Keratinocyte (primary cell): ENCODE measurements at regions not wholly inside any gene's neighbourhood (a gene's known extent, or its start where the extent isn't known, plus 50 kb on each side); places are given as distances from the start of the nearest gene placed in this dataset.

Experiments
- EZH2 ChIP-seq: IDR thresholded peaks from one replicate; pipeline ENCODE4 v1.6.1; 2012; ENCODE audit warnings: inconsistent platforms, mild to moderate bottlenecking, low read length, moderate library complexity
- TF ChIP-seq, protein P1 (sequence below), 3 experiments: IDR thresholded peaks in 1 of 3; conservative IDR thresholded peaks in 1 of 3; optimal IDR thresholded peaks in 1 of 3; 2 replicates in 2 of 3; 3 replicates in 1 of 3; pipeline versions ENCODE3 to v1.5.1; 2011; ENCODE audit warnings: low read length in 3 of 3, mild to moderate bottlenecking in 3 of 3, moderate library complexity in 2 of 3, control low read depth in 1 of 3, inconsistent platforms in 1 of 3; ENCODE audit not compliant: insufficient read depth in 2 of 3; ENCODE audit errors: extremely low read depth in 1 of 3

DNA sequence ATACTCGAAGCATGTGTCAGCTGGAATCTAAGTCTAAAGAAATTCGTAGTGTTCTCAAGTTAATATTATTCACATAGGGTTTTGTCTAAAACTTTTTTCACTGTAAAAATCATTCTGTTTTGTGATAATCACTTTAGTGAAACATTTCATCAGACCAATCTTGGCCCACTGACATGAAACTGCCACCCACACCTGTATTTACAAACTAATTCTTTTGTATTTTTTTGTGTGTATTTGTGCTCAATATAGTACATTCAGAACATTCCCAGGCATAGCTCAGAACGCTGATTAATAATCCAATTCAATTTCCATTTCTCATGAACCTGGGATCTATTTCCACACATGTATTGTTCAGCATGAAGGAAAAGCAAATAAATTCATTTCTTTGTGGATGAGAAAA is 191.7 kb downstream of the RASSF9 start:
- TF ChIP-seq, protein P1, sequence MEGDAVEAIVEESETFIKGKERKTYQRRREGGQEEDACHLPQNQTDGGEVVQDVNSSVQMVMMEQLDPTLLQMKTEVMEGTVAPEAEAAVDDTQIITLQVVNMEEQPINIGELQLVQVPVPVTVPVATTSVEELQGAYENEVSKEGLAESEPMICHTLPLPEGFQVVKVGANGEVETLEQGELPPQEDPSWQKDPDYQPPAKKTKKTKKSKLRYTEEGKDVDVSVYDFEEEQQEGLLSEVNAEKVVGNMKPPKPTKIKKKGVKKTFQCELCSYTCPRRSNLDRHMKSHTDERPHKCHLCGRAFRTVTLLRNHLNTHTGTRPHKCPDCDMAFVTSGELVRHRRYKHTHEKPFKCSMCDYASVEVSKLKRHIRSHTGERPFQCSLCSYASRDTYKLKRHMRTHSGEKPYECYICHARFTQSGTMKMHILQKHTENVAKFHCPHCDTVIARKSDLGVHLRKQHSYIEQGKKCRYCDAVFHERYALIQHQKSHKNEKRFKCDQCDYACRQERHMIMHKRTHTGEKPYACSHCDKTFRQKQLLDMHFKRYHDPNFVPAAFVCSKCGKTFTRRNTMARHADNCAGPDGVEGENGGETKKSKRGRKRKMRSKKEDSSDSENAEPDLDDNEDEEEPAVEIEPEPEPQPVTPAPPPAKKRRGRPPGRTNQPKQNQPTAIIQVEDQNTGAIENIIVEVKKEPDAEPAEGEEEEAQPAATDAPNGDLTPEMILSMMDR (optimal IDR thresholded peaks at IDR 0.05 in 1 of 3, IDR thresholded peaks at IDR 0.05 in 1 of 3, conservative IDR thresholded peaks at IDR 0.05 in 1 of 3; ENCODE audit: extremely low read depth in 1 of 3, insufficient read depth in 2 of 3, low read length in 3 of 3) = no peak
- TF ChIP-seq EZH2 = no peak
